ENCODE measurements at regions not wholly inside any gene's neighbourhood (a gene's known extent, or its start where the extent isn't known, plus 50 kb on each side); places are given as distances from the start of the nearest gene placed in this dataset.

DNA sequence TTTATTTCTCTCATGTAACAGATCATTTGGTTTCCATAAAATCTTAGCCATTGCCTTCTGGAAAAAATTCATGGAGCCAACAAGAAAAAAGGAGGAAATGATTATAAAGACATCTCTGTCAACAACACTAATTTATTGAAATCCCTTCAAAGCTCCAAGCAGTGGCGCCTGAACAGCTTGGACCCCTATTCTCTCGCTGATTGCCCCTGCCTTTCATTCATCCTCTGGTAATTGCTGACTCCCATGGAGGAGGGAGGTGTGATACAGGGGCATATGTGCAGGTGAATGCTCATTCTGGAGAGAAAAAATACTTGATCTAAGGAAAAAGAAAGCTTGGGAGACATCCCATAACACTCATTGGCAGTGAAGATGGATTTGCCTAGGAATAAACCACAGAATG lies 345.5 kb downstream of the FGFR2 start:
- no peak for DNase-seq (ENCODE audit: low read depth)
- no peak for TF ChIP-seq CTCF (conservative IDR thresholded peaks at IDR 0.05; ENCODE audit: control insufficient read depth, insufficient read depth, low read depth, low read length)
- H3K4me3 ChIP-seq (ENCODE audit: control insufficient read depth, low read depth, low read length), result no peak overlapping the region

DNA sequence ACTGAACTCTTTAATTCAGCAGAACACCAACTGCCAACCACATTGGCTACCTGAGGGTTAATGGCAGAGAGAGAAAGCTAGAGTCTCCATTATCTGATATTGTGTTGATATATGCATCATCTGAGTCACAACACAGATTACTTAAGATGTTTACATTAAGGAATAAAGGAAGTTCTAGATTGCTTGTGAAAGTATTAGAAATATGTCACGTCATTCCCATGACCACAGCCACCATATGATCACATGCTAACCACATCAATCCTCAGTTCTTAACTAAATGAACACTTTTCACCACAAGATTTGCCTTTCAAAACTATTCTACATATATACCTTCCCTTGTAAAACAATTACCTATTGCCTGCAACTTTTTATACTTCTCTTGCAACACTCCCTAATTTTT lies 337.9 kb downstream of the FGFR2 start:
- no peak for TF ChIP-seq CTCF (conservative IDR thresholded peaks at IDR 0.05; ENCODE audit: control insufficient read depth, insufficient read depth, low read depth, low read length)
- DNase-seq (ENCODE audit: low read depth), result no peak
- no peak overlapping the region for H3K4me3 ChIP-seq (ENCODE audit: control insufficient read depth, low read depth, low read length)

DNA sequence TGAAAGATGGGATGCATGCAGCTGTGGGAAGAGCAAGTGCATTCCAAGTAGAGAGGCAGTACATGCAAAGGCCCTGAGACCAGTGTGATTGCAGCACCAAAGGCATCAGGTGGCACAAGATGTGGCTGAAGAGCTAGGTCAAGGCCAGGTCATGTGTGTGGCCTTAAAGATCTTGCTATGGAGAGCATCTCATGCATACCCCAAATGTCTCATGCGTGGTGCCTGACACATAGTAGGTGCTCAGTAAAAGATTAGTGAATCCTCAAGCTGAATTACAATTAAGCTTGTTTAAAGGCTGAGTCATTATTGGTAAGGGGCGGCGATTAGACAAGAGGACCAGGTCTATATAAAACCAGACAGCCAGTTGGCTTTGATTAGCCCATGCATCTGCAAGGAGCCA lies 336.6 kb downstream of the FGFR2 start:
- no peak overlapping the region for H3K4me3 ChIP-seq (ENCODE audit: control insufficient read depth, low read depth, low read length)
- DNase-seq (ENCODE audit: low read depth), result no peak
- no peak for TF ChIP-seq CTCF (conservative IDR thresholded peaks at IDR 0.05; ENCODE audit: control insufficient read depth, insufficient read depth, low read depth, low read length)

DNA sequence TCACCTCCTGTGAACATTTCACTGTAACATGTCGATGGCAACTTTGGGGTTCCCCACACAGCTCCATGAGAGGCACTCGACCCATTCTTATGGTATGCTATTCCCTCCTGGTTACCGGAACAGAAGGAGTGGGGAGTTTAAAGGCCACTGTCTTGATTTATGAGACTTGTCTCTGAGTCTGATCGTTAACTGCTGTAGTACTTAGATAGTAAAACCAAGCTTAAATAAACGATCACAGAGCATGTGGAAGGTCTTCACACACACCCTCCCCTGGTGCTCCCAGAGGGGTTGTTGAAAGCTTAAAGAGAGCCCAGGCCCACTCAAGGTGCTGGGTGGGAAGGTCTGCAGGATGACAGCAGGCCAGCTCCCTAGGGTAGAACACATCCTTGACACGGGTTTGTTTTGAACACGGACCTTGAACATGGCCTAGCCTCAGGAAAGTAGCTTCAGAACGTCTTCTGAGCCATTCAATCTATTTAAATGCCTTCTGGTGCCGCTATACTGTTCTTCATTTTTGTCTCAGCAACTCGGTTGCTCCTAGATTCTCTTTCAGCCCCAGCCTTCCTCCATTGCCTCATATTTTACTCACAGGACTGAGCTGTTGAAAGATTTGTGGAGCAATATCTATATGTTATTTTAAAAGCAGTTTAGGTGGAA lies 335.3 kb downstream of the FGFR2 start:
- no peak for TF ChIP-seq CTCF (conservative IDR thresholded peaks at IDR 0.05; ENCODE audit: control insufficient read depth, insufficient read depth, low read depth, low read length)
- no peak overlapping the region for H3K4me3 ChIP-seq (ENCODE audit: control insufficient read depth, low read depth, low read length)
- no peak for DNase-seq (ENCODE audit: low read depth)

DNA sequence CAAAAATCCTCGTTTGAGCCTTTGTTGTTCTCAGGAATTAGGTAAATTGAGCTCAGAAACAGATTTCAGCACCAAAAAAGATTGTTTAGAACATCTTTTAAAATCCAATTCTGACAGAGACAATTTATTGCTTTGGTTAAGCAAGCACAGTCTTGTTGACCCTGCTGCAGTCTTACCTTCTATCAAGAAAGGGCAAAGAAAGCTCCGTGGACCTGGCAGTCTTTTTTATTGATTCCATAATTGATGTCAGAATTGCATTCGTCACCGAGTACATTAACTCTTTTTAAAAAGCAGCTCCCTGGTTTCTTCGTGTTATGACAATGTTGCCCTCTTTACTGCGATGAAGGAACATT lies 334.8 kb downstream of the FGFR2 start:
- DNase-seq (ENCODE audit: low read depth), result no peak
- TF ChIP-seq CTCF (conservative IDR thresholded peaks at IDR 0.05; ENCODE audit: control insufficient read depth, insufficient read depth, low read depth, low read length), result no peak
- no peak overlapping the region for H3K4me3 ChIP-seq (ENCODE audit: control insufficient read depth, low read depth, low read length)

DNA sequence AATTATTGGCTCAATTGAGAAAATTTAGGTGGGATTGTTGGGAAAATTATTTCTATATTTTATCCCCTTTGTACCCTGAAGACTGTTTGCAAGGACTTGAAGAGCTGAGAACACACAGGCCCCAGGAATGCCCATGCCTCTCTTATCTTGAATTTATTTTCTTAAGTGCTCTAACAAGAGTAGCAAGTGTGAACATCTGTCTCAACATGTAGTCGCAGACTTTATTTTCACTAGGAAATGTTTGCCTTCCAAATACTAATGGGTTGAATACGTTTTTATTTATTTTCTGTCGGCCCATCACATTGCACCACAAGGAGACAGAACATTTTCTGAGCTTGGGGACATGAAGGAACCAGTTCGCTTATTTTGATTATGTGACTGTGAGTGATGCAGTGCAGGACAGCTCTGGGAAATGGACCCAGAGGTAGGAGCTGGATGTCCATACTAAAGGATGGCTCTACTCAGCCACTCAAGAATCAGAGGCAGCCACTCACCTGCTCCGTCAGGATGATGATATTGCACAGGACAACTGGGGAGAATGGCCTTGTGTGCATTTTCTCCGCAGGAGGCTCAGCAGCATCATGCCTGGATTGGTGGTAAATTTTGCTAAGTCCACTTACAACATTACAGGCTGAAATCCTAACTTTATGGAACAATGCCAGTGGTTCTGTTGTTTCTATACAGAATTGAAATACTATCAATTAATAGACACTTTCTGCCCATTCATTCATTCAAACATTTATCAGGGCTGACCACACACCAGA lies 332.7 kb downstream of the FGFR2 start:
- no peak for TF ChIP-seq CTCF (conservative IDR thresholded peaks at IDR 0.05; ENCODE audit: control insufficient read depth, insufficient read depth, low read depth, low read length)
- no peak overlapping the region for H3K4me3 ChIP-seq (ENCODE audit: control insufficient read depth, low read depth, low read length)
- DNase-seq (ENCODE audit: low read depth), result no peak
